GM12891 (cell line): ENCODE measurements at regions not wholly inside any gene's neighbourhood (a gene's known extent, or its start where the extent isn't known, plus 50 kb on each side); places are given as distances from the start of the nearest gene placed in this dataset.

ENCODE experiments used
- PAX5 ChIP-seq: IDR thresholded peaks from 2 replicates; pipeline ENCODE4 v1.6.1; 2011; ENCODE audit warnings: low read length, moderate library complexity, mild to moderate bottlenecking; ENCODE audit not compliant: insufficient read depth, severe bottlenecking
- POLR2A ChIP-seq: IDR thresholded peaks from 2 replicates; pipeline ENCODE4 v1.6.1; 2011; ENCODE audit warnings: low read depth, low read length, control low read depth
- POLR2AphosphoS5 ChIP-seq: IDR thresholded peaks from 2 replicates; pipeline ENCODE4 v1.6.1; 2011; ENCODE audit warnings: low read depth, low read length, control low read depth
- SPI1 ChIP-seq: IDR thresholded peaks from 2 replicates; pipeline ENCODE4 v1.6.1; 2011; ENCODE audit warnings: low read depth, low read length, control low read depth
- TAF1 ChIP-seq: IDR thresholded peaks from 2 replicates; pipeline ENCODE4 v1.6.1; 2011; ENCODE audit warnings: low read depth, low read length, control low read depth

- TF ChIP-seq POLR2A = no peak
- TF ChIP-seq POLR2AphosphoS5 = no peak
- no peak for TF ChIP-seq PAX5
- TF ChIP-seq TAF1 = no peak
- TF ChIP-seq SPI1 = no peak
Measured at GRCh38 chr15:37731146-37731746, 203.2 kb upstream of the TMCO5A start.
